Globus pallidus (tissue), 1 donor: ENCODE measurements at regions not wholly inside any gene's neighbourhood (a gene's known extent, or its start where the extent isn't known, plus 50 kb on each side); places are given as distances from the start of the nearest gene placed in this dataset.
A peak's percentile ranks its signal among the peaks of the same experiment; 100 is the strongest.
"Not testable (repeated sequence)": the region's sequence is repeated elsewhere in the genome, so short reads cannot be mapped to it uniquely, and the experiment has no call there.

Experiments
- DNase-seq: peaks from one replicate; pipeline ENCODE4 v3.0.0-alpha.2; 2015; ENCODE audit warnings: low spot score

DNA sequence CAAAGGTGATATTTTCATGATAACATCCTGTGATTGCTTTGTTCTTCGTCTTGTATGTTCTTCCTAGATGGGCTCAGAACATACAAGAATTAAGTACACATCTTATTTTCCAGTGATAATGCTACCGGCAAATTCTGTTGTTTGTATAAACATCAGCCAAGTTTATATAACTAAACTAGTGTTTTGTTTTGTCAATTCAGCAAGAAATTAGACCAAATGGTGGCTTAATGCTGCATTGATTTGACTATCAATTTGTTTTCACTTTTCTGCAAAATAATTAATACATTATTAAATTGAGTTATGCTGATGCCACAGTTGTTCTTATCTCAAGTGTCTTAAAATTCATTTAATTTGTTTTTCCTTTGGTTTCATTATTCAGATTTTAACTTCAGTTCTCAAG, 177.7 kb downstream of the OR4F29 start:
- not testable (repeated sequence) for DNase-seq

DNA sequence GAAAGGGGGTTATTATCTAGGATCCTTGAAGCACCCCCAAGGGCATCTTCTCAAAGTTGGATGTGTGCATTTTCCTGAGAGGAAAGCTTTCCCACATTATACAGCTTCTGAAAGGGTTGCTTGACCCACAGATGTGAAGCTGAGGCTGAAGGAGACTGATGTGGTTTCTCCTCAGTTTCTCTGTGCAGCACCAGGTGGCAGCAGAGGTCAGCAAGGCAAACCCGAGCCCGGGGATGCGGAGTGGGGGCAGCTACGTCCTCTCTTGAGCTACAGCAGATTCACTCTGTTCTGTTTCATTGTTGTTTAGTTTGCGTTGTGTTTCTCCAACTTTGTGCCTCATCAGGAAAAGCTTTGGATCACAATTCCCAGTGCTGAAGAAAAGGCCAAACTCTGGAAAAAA, 183.7 kb downstream of the OR4F29 start:
- DNase-seq, result peak; percentile 47
